Activated CD8-positive, alpha-beta T cell treated with anti-CD3 and anti-CD28 coated beads for 36 hours (primary cell): ENCODE measurements at regions not wholly inside any gene's neighbourhood (a gene's known extent, or its start where the extent isn't known, plus 50 kb on each side); places are given as distances from the start of the nearest gene placed in this dataset.

Experiments used
- ATAC-seq: fragments of 200-7000 bp; cut with Tn5 transposase; one replicate; pipeline ENCODE4 v1.10.0; 2021; ENCODE audit warnings: mild to moderate bottlenecking, moderate library complexity
- CTCF ChIA-PET: fragments of 350-600 bp; sonication (Branson Sonifier 250); formaldehyde crosslinking; loops from one replicate; lab custom pipeline; 2021; ENCODE audit warnings: antibody characterized with exemption; lab: Charles Lee
- POLR2A ChIA-PET: fragments of 350-600 bp; sonication (Branson Sonifier 250); formaldehyde crosslinking; loops from one replicate; lab custom pipeline; 2021; ENCODE audit warnings: antibody characterized with exemption; lab: Charles Lee
- DNase-seq: peaks from one replicate; pipeline ENCODE4 v3.0.0-alpha.2; 2020
- H3K27ac Mint-ChIP-seq: one replicate; pipeline ENCODE4 v1.8.0; 2021; ENCODE audit warnings: mild to moderate bottlenecking, mixed read lengths
- H3K27me3 Mint-ChIP-seq: one replicate; pipeline ENCODE4 v1.8.0; 2021; ENCODE audit warnings: mixed read lengths
- H3K36me3 Mint-ChIP-seq: one replicate; pipeline ENCODE4 v1.8.0; 2021; ENCODE audit warnings: low read depth, mixed read lengths
- H3K4me1 Mint-ChIP-seq: one replicate; pipeline ENCODE4 v1.8.0; 2021; ENCODE audit warnings: low read depth, mixed read lengths
- H3K4me3 Mint-ChIP-seq: one replicate; pipeline ENCODE4 v1.8.0; 2021; ENCODE audit warnings: mild to moderate bottlenecking, moderate library complexity, mixed read lengths
- H3K9me3 Mint-ChIP-seq: one replicate; pipeline ENCODE4 v1.8.0; 2021; ENCODE audit warnings: mixed read lengths
- intact Hi-C: fragments of 100-400 bp; cut with micrococcal nuclease; formaldehyde crosslinking; loops from one replicate; pipeline ENCODE4 v1.10.0; 2022
- TF ChIP-seq, protein P1 (sequence below): fragments of 200-600 bp; IDR thresholded peaks from one replicate; pipeline ENCODE4 v1.8.0; 2022; ENCODE audit warnings: antibody characterized with exemption, mild to moderate bottlenecking

- Mint-ChIP-seq H3K4me3 (no peak overlapping the region), H3K27ac (no peak overlapping the region), H3K9me3 (peaks cover 2% of the 10 kb centered on the region), H3K27me3 (no peaks in the 10 kb centered on the region), H3K4me1 (no peaks in the 10 kb centered on the region), H3K36me3 (no peaks in the 10 kb centered on the region)
- DNase-seq (no peak), ATAC-seq (no peak)
- intact Hi-C loops: no loop called here
- ChIA-PET CTCF (no interaction called here), POLR2A (no interaction called here)
- TF ChIP-seq, protein P1, sequence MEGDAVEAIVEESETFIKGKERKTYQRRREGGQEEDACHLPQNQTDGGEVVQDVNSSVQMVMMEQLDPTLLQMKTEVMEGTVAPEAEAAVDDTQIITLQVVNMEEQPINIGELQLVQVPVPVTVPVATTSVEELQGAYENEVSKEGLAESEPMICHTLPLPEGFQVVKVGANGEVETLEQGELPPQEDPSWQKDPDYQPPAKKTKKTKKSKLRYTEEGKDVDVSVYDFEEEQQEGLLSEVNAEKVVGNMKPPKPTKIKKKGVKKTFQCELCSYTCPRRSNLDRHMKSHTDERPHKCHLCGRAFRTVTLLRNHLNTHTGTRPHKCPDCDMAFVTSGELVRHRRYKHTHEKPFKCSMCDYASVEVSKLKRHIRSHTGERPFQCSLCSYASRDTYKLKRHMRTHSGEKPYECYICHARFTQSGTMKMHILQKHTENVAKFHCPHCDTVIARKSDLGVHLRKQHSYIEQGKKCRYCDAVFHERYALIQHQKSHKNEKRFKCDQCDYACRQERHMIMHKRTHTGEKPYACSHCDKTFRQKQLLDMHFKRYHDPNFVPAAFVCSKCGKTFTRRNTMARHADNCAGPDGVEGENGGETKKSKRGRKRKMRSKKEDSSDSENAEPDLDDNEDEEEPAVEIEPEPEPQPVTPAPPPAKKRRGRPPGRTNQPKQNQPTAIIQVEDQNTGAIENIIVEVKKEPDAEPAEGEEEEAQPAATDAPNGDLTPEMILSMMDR: no peak
Observed at GRCh38 chr3:174336784-174337183, 522.4 kb upstream of the NAALADL2 start.

DNA sequence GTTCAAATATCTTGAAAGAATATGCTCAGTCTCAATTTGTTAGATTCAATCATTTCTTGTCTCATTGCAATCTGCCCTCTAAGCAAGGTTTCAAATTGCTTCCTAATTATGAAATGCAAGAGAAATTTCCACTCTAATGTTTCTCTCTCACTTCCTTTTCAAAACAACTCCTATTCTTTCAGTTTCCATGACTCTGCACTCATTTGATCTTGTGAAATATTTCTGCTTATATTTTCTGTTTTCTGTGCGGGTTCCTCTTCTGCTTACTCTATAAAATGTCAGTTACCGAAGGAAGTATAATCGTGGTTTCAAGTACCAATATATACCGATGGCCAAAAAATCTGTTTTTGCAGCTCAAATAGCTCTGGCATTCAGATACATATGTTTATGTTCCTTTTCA lies 521.9 kb upstream of the NAALADL2 start:
- intact Hi-C loops: no loop called here
- H3K27ac Mint-ChIP-seq: no peak overlapping the region
- CTCF ChIA-PET: no interaction called here
- no peaks in the 10 kb centered on the region for H3K27me3 Mint-ChIP-seq
- no peak overlapping the region for H3K4me3 Mint-ChIP-seq
- H3K4me1 Mint-ChIP-seq: no peaks in the 10 kb centered on the region
- peaks cover 2% of the 10 kb centered on the region for H3K9me3 Mint-ChIP-seq
- no peaks in the 10 kb centered on the region for H3K36me3 Mint-ChIP-seq
- TF ChIP-seq, protein P1: no peak
- DNase-seq (no peak), ATAC-seq (no peak)
- POLR2A ChIA-PET: no interaction called here

DNA sequence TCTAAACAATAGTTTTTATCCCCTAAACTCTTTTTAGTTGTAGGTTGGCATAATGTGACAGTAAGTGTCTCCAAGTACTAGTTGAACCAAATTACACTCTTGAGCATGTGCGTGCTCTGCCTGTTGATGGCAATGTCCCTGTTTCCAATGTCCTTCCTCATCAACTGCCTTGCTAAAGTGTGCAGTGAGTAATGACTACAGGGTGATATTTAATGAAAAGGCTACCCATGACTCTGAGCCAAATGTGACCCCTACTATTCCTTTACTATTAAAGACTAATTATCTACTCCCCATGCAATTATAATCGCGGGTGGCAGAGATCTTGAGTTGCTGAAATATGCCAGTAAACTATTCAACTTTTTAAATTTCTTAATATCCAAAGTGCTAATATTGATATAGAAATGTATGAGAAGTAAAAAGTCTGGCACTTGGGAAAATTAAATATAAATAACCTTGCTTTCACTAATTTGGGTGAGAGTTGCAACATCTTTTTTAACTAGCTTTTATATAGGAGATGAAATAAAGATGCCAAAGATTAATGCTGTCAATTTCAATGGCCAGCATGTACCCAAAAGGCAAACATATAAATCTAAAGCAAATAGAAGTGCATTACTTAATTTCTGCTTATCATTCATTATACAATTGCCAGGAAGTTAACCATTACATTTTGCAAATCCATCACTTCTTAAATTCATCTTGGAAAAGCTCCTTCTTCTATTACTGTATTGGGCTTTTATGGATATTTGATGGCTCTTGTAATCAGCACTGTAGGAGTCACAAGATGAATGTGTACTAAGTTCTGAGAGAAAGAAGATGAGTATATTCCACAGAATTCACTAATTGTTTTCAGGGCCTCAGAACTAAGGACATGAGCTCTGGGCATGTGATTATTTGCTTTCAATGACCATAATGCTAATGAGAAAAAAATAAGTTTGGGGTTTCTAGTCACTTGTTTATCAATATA lies 518.2 kb upstream of the NAALADL2 start:
- CTCF ChIA-PET: no interaction called here
- Mint-ChIP-seq H3K4me3 (no peak overlapping the region), H3K9me3 (no peaks in the 10 kb centered on the region), H3K27ac (no peak overlapping the region), H3K27me3 (no peaks in the 10 kb centered on the region), H3K36me3 (no peaks in the 10 kb centered on the region), H3K4me1 (no peaks in the 10 kb centered on the region)
- TF ChIP-seq, protein P1: no peak
- DNase-seq (no peak), ATAC-seq (no peak)
- intact Hi-C loops: no loop called here
- POLR2A ChIA-PET: interaction anchor here (0.7 kb wide), 1 partner anchor 638 kb away, joined by 3 read pairs; no protein-coding TSS in a partner anchor

GRCh38 chr3:174342171-174342570 lies 517.0 kb upstream of the NAALADL2 start:
- no peaks in the 10 kb centered on the region for H3K4me1 Mint-ChIP-seq
- intact Hi-C loops: no loop called here
- ATAC-seq (no peak), DNase-seq (no peak)
- no peaks in the 10 kb centered on the region for H3K27me3 Mint-ChIP-seq
- H3K9me3 Mint-ChIP-seq: no peaks in the 10 kb centered on the region
- H3K27ac Mint-ChIP-seq: no peak overlapping the region
- no peak overlapping the region for H3K4me3 Mint-ChIP-seq
- no peaks in the 10 kb centered on the region for H3K36me3 Mint-ChIP-seq
- TF ChIP-seq, protein P1: no peak
- ChIA-PET CTCF (no interaction called here), POLR2A (no interaction called here)

DNA sequence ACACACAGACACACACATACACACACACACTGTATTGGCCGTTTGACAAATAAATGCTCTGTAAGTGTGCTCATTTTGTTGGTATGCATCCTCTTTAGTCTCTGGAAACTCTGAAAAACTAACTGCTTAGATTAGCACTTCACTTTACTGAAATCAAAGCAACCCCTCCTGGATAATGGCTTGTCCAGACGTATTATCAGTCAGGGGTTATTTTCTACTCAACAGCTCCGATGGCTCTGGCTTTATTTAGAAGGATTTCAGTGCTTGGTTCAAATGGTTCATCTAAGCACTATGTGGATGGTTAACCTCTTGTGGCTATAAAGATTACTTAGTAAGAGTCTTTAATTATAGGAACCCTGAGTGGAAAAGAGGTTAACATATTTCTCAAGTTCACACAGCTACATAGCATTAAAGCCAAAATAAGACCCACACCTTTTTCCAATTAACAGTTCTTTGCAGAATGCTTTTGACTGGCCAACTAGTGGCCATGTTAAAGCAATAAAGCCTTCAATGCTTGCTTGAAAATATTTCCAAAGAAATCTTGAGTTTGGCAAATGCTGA lies 516.1 kb upstream of the NAALADL2 start:
- Mint-ChIP-seq H3K4me3 (no peak overlapping the region), H3K4me1 (no peaks in the 10 kb centered on the region), H3K36me3 (no peaks in the 10 kb centered on the region), H3K27me3 (no peaks in the 10 kb centered on the region), H3K27ac (no peak overlapping the region), H3K9me3 (no peaks in the 10 kb centered on the region)
- TF ChIP-seq, protein P1: no peak
- ChIA-PET CTCF (no interaction called here), POLR2A (no interaction called here)
- intact Hi-C loops: no loop called here
- ATAC-seq (no peak), DNase-seq (no peak)
